A549 (cell line): ENCODE measurements at regions not wholly inside any gene's neighbourhood (a gene's known extent, or its start where the extent isn't known, plus 50 kb on each side); places are given as distances from the start of the nearest gene placed in this dataset.

Experiments
- ATAC-seq, 2 experiments: fragments of 200-7000 bp in 1 of 2; fragments of >200 bp in 1 of 2; cut with Nextera tagmentation in 1 of 2; cut with Tn5 transposase in 1 of 2; 3 replicates each; pipeline versions ENCODE4 v1.8.0 to v1.9.1; 2018 to 2020; ENCODE audit warnings: mild to moderate bottlenecking in 1 of 2, moderate library complexity in 1 of 2
- CTCF ChIA-PET: fragments of 300-600 bp; sonication (Branson Sonifier 250); formaldehyde crosslinking; extraction: SDS; loops from one replicate; lab custom pipeline; 2021; ENCODE audit warnings: antibody characterized with exemption, inconsistent platforms; lab: Yijun Ruan, JAX
- POLR2A ChIA-PET: fragments of 350-600 bp; formaldehyde crosslinking; extraction: SDS; loops from one replicate; lab custom pipeline; 2021; ENCODE audit warnings: antibody characterized with exemption, inconsistent platforms; lab: Yijun Ruan, JAX
- DNase-seq, 2 experiments: peaks; one replicate each; pipeline versions ENCODE4 v3.0.0 to v3.0.0-alpha.2; 2011 to 2016; ENCODE audit warnings: low read depth in 1 of 2, low spot score in 1 of 2
- FAIRE-seq: peaks from 2 replicates; lab custom pipeline; 2011; peaks lifted over from hg19 to GRCh38; lab: Jason Lieb, UNC
- H3K27ac ChIP-seq, 2 experiments: fragments of >200 bp; sonication (Bioruptor Twin); formaldehyde crosslinking; 3 replicates each; pipeline ENCODE4 v1.5.1; 2016 to 2017
- H3K4me1 ChIP-seq: fragments of >200 bp; sonication (Bioruptor Twin); formaldehyde crosslinking; 3 replicates; pipeline ENCODE4 v1.6.1; 2016
- H3K4me2 ChIP-seq: fragments of >200 bp; sonication (Bioruptor Twin); formaldehyde crosslinking; 3 replicates; pipeline ENCODE4 v1.6.1; 2016
- H3K4me3 ChIP-seq: fragments of >200 bp; sonication (Bioruptor Twin); formaldehyde crosslinking; 3 replicates; pipeline ENCODE4 v1.5.1; 2016
- H3K9me3 ChIP-seq: fragments of >200 bp; sonication (Bioruptor Twin); formaldehyde crosslinking; 3 replicates; pipeline ENCODE4 v1.6.1; 2016
- ATOH8 ChIP-seq: fragments of 250-450 bp; sonication (Bioruptor Pico); IDR thresholded peaks from 2 replicates; pipeline ENCODE4 v1.5.0; 2020; ENCODE audit warnings: low read depth, mild to moderate bottlenecking, moderate library complexity
- E2F6 ChIP-seq: IDR thresholded peaks from 2 replicates; pipeline ENCODE4 v1.6.1; 2012; ENCODE audit warnings: low read depth, borderline replicate concordance
- EHMT2 ChIP-seq: fragments of 200-600 bp; sonication (generic); IDR thresholded peaks from 2 replicates; pipeline ENCODE4 v1.6.1; 2016; ENCODE audit warnings: antibody characterized with exemption, low read depth, mild to moderate bottlenecking, moderate library complexity
- HES2 ChIP-seq: fragments of >200 bp; sonication (Bioruptor Twin); formaldehyde crosslinking; IDR thresholded peaks from 2 replicates; pipeline ENCODE4 v1.6.1; 2016
- HEYL ChIP-seq: fragments of 250-450 bp; sonication (Bioruptor Pico); IDR thresholded peaks from 2 replicates; pipeline ENCODE4 v1.8.0; 2021; ENCODE audit warnings: mild to moderate bottlenecking, moderate library complexity
- HOXB13 ChIP-seq: fragments of 250-450 bp; sonication (Bioruptor Pico); IDR thresholded peaks from 2 replicates; pipeline ENCODE4 v1.5.0; 2020; ENCODE audit warnings: low read depth, mild to moderate bottlenecking, moderate library complexity
- HOXB5 ChIP-seq: fragments of 250-450 bp; sonication (Bioruptor Pico); IDR thresholded peaks from 2 replicates; pipeline ENCODE4 v1.5.0; 2020; ENCODE audit warnings: mild to moderate bottlenecking, moderate library complexity
- JUN ChIP-seq, 2 experiments: fragments of >200 bp; sonication (Bioruptor Twin); formaldehyde crosslinking; IDR thresholded peaks; 2 replicates in 1 of 2; 3 replicates in 1 of 2; pipeline ENCODE4 v1.6.1; 2016 to 2017
- JUNB ChIP-seq: fragments of >200 bp; sonication (Bioruptor Twin); formaldehyde crosslinking; IDR thresholded peaks from 2 replicates; pipeline ENCODE4 v1.6.1; 2016
- KDM1A ChIP-seq: fragments of 200-600 bp; sonication (generic); IDR thresholded peaks from 2 replicates; pipeline ENCODE4 v1.6.1; 2016; ENCODE audit warnings: low read depth, mild to moderate bottlenecking
- MAFK ChIP-seq: fragments of 450-650 bp; IDR thresholded peaks from 2 replicates; pipeline ENCODE4 v1.6.1; 2014; ENCODE audit not compliant: partially characterized antibody
- MAZ ChIP-seq: fragments of 150-350 bp; IDR thresholded peaks from 2 replicates; pipeline ENCODE4 v1.6.1; 2014; ENCODE audit warnings: antibody characterized with exemption, low read depth, low read length, borderline replicate concordance
- NPAS2 ChIP-seq: fragments of 250-450 bp; sonication (Bioruptor Pico); IDR thresholded peaks from 2 replicates; pipeline ENCODE4 v1.8.0; 2022; ENCODE audit warnings: mild to moderate bottlenecking, moderate library complexity, borderline replicate concordance
- NR3C1 ChIP-seq: fragments of >200 bp; sonication (Bioruptor Twin); formaldehyde crosslinking; IDR thresholded peaks from 3 replicates; pipeline ENCODE4 v1.6.1; 2017
- PBX3 ChIP-seq: IDR thresholded peaks from 2 replicates; pipeline ENCODE4 v1.6.1; 2012
- POLR2AphosphoS2 ChIP-seq: conservative IDR thresholded peaks from 2 replicates; pipeline ENCODE4 v1.6.1; 2012; ENCODE audit warnings: low read length, improper control_type of control experiment, inconsistent platforms
- RAD21 ChIP-seq, 2 experiments: fragments of >200 bp in 1 of 2; sonication (Bioruptor Twin) in 1 of 2; formaldehyde crosslinking in 1 of 2; IDR thresholded peaks in 1 of 2; conservative IDR thresholded peaks in 1 of 2; 2 replicates in 1 of 2; 3 replicates in 1 of 2; pipeline ENCODE4 v1.6.1; 2012 to 2018; ENCODE audit warnings: inconsistent platforms in 1 of 2
- RCOR1 ChIP-seq: fragments of 150-350 bp; IDR thresholded peaks from 2 replicates; pipeline ENCODE4 v1.6.1; 2014; ENCODE audit warnings: antibody characterized with exemption, low read length, low read depth
- RFX5 ChIP-seq: fragments of 450-650 bp; IDR thresholded peaks from 2 replicates; pipeline ENCODE4 v1.7.1; 2014; ENCODE audit warnings: antibody characterized with exemption, mild to moderate bottlenecking, moderate library complexity
- SMC3 ChIP-seq: fragments of >200 bp; sonication (Bioruptor Twin); formaldehyde crosslinking; IDR thresholded peaks from 3 replicates; pipeline ENCODE4 v1.6.1; 2018; ENCODE audit warnings: inconsistent platforms
- TFCP2L1 ChIP-seq: fragments of 250-450 bp; sonication (Bioruptor Pico); IDR thresholded peaks from 2 replicates; pipeline ENCODE4 v1.5.0; 2021; ENCODE audit warnings: mild to moderate bottlenecking
- ZC3H11A ChIP-seq: fragments of 450-650 bp; IDR thresholded peaks from 2 replicates; pipeline ENCODE4 v1.6.1; 2014; ENCODE audit warnings: antibody characterized with exemption, mild to moderate bottlenecking
- WGBS: methylation state at CpG from one replicate; pipeline ENCODE4 v1.1.6; 2017; ENCODE audit errors: missing lambda C conversion rate; 5-methylcytosine and 5-hydroxymethylcytosine counted together
- TF ChIP-seq, protein P1 (sequence below): fragments of 200-600 bp; sonication (generic); IDR thresholded peaks from 2 replicates; pipeline ENCODE4 v1.6.1; 2016; ENCODE audit warnings: antibody characterized with exemption, mild to moderate bottlenecking, moderate library complexity
- TF ChIP-seq, protein P2 (sequence below): fragments of 250-450 bp; sonication (Bioruptor Pico); IDR thresholded peaks from 2 replicates; pipeline ENCODE4 v1.5.0; 2021; ENCODE audit warnings: mild to moderate bottlenecking, moderate library complexity, borderline replicate concordance

GRCh38 chr16:48444574-48444973 is 59.4 kb upstream of the SIAH1 start (continued):
- TF ChIP-seq PBX3 (no peak), HOXB5 (CRISPR knock-in tag) (no peak), EHMT2 (no peak), E2F6 (no peak), RFX5 (peak; percentile 60; the same call in 1 of the 2 replicates), ATOH8 (CRISPR knock-in tag) (no peak), HES2 (no peak), MAZ (no peak), SMC3 (no peak)

GRCh38 chr16:48442379-48442778 is 57.2 kb upstream of the SIAH1 start:
- CTCF ChIA-PET: interaction anchor here (0.6 to 1.4 kb wide), 3 partner anchors 55 to 188 kb away, joined by 3 read pairs; no protein-coding TSS in a partner anchor

GRCh38 chr16:48441863-48442279 is 56.7 kb upstream of the SIAH1 start:
- no peak overlapping the region for H3K4me3 ChIP-seq
- peaks cover 50% of the 10 kb centered on the region for H3K4me1 ChIP-seq
- CTCF ChIA-PET: interaction anchor here (0.6 to 1.4 kb wide), 3 partner anchors 10 to 188 kb away, joined by 3 read pairs; no protein-coding TSS in a partner anchor
- POLR2A ChIA-PET: interaction anchor here (0.8 kb wide), 1 partner anchor 77 kb away, joined by 3 read pairs; no protein-coding TSS in a partner anchor
- ATAC-seq (peak; percentile 68 to 81), DNase-seq (peak; percentile 59 to 84), FAIRE-seq (no peak)
- H3K9me3 ChIP-seq: no peaks in the 10 kb centered on the region
- H3K27ac ChIP-seq: peak overlapping the region; percentile 72
- peak overlapping the region; percentile 57 for H3K4me2 ChIP-seq
- 4% methylated on average over 5 of the region's 5 CpGs for WGBS
- no peak for TF ChIP-seq RCOR1
- TF ChIP-seq JUN (IDR thresholded peaks at IDR 0.05): peak; percentile 33 to 53; a peak in 1 of 5 replicates
- TF ChIP-seq HOXB5 (CRISPR knock-in tag): no peak
- TF ChIP-seq, protein P1, sequence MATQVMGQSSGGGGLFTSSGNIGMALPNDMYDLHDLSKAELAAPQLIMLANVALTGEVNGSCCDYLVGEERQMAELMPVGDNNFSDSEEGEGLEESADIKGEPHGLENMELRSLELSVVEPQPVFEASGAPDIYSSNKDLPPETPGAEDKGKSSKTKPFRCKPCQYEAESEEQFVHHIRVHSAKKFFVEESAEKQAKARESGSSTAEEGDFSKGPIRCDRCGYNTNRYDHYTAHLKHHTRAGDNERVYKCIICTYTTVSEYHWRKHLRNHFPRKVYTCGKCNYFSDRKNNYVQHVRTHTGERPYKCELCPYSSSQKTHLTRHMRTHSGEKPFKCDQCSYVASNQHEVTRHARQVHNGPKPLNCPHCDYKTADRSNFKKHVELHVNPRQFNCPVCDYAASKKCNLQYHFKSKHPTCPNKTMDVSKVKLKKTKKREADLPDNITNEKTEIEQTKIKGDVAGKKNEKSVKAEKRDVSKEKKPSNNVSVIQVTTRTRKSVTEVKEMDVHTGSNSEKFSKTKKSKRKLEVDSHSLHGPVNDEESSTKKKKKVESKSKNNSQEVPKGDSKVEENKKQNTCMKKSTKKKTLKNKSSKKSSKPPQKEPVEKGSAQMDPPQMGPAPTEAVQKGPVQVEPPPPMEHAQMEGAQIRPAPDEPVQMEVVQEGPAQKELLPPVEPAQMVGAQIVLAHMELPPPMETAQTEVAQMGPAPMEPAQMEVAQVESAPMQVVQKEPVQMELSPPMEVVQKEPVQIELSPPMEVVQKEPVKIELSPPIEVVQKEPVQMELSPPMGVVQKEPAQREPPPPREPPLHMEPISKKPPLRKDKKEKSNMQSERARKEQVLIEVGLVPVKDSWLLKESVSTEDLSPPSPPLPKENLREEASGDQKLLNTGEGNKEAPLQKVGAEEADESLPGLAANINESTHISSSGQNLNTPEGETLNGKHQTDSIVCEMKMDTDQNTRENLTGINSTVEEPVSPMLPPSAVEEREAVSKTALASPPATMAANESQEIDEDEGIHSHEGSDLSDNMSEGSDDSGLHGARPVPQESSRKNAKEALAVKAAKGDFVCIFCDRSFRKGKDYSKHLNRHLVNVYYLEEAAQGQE: peak; percentile 67
- no peak for TF ChIP-seq ATOH8 (CRISPR knock-in tag)
- TF ChIP-seq POLR2AphosphoS2: no peak
- TF ChIP-seq KDM1A: no peak
- no peak for TF ChIP-seq HEYL (CRISPR knock-in tag)
- no peak for TF ChIP-seq NR3C1
- no peak for TF ChIP-seq ZC3H11A
- no peak for TF ChIP-seq MAFK
- no peak for TF ChIP-seq PBX3

More at GRCh38 chr16:48442379-48442778, 57.2 kb upstream of the SIAH1 start:
- Histone ChIP-seq H3K27ac (peak overlapping the region; percentile 61 to 66), H3K4me3 (no peak overlapping the region), H3K4me2 (peak overlapping the region; percentile 57), H3K9me3 (no peaks in the 10 kb centered on the region), H3K4me1 (peaks cover 50% of the 10 kb centered on the region)
- no peak for FAIRE-seq
- no peak for DNase-seq
- TF ChIP-seq HES2 (no peak), EHMT2 (no peak), TFCP2L1 (CRISPR knock-in tag) (no peak), NPAS2 (CRISPR knock-in tag) (no peak), JUNB (no peak), RAD21 (conservative IDR thresholded peaks at IDR 0.05 in 1 of 2, IDR thresholded peaks at IDR 0.05 in 1 of 2) (no peak), HOXB13 (CRISPR knock-in tag) (no peak)
- TF ChIP-seq, protein P2, sequence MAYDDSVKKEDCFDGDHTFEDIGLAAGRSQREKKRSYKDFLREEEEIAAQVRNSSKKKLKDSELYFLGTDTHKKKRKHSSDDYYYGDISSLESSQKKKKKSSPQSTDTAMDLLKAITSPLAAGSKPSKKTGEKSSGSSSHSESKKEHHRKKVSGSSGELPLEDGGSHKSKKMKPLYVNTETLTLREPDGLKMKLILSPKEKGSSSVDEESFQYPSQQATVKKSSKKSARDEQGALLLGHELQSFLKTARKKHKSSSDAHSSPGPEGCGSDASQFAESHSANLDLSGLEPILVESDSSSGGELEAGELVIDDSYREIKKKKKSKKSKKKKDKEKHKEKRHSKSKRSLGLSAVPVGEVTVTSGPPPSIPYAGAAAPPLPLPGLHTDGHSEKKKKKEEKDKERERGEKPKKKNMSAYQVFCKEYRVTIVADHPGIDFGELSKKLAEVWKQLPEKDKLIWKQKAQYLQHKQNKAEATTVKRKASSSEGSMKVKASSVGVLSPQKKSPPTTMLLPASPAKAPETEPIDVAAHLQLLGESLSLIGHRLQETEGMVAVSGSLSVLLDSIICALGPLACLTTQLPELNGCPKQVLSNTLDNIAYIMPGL: no peak
- POLR2A ChIA-PET: interaction anchor here (0.6 to 0.8 kb wide), 2 partner anchors 27 to 77 kb away, joined by 3 read pairs; no protein-coding TSS in a partner anchor
- ATAC-seq: no peak
